ENCODE measurements at regions not wholly inside any gene's neighbourhood (a gene's known extent, or its start where the extent isn't known, plus 50 kb on each side); places are given as distances from the start of the nearest gene placed in this dataset.

GRCh38 chr5:57761513-57761912, 278.9 kb upstream of the ACTBL2 start:
- TF ChIP-seq POLR2A (IDR thresholded peaks at IDR 0.05), result no peak
- TF ChIP-seq, protein P1, sequence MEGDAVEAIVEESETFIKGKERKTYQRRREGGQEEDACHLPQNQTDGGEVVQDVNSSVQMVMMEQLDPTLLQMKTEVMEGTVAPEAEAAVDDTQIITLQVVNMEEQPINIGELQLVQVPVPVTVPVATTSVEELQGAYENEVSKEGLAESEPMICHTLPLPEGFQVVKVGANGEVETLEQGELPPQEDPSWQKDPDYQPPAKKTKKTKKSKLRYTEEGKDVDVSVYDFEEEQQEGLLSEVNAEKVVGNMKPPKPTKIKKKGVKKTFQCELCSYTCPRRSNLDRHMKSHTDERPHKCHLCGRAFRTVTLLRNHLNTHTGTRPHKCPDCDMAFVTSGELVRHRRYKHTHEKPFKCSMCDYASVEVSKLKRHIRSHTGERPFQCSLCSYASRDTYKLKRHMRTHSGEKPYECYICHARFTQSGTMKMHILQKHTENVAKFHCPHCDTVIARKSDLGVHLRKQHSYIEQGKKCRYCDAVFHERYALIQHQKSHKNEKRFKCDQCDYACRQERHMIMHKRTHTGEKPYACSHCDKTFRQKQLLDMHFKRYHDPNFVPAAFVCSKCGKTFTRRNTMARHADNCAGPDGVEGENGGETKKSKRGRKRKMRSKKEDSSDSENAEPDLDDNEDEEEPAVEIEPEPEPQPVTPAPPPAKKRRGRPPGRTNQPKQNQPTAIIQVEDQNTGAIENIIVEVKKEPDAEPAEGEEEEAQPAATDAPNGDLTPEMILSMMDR (IDR thresholded peaks at IDR 0.05), result no peak
